K562 (cell line): ENCODE measurements at regions not wholly inside any gene's neighbourhood (a gene's known extent, or its start where the extent isn't known, plus 50 kb on each side); places are given as distances from the start of the nearest gene placed in this dataset.

Experiments
- ATAC-seq: fragments of 200-7000 bp; cut with Tn5 transposase; 3 replicates; pipeline ENCODE4 v1.9.1; 2020; ENCODE audit warnings: moderate library complexity
- BruUV-seq: library from RNA; stranded (reverse); fragments of 400-500 nt; replicated peaks from 2 replicates; lab custom pipeline; 2021; lab: Mats Ljungman, UMichigan
- CTCF ChIA-PET: fragments of 300-600 bp; formaldehyde crosslinking; extraction: SDS; loops from one replicate; lab custom pipeline; 2021; ENCODE audit warnings: low intra/inter-chr PET ratio; lab: Yijun Ruan, JAX
- POLR2A ChIA-PET: fragments of 300-600, 350-650 bp; sonication (Branson Sonifier 250); formaldehyde crosslinking; extraction: SDS; loops from one replicate; lab custom pipeline; 2021; ENCODE audit warnings: antibody characterized with exemption, inconsistent platforms; lab: Yijun Ruan, JAX
- DNase-seq, 4 experiments: peaks; one replicate each; pipeline versions ENCODE4 v3.0.0 to v3.0.0-alpha.2; 2011 to 2018; ENCODE audit warnings: low spot score in 3 of 4, mixed read lengths in 3 of 4; ENCODE audit errors: extremely low read depth in 1 of 4
- FAIRE-seq: peaks from 2 replicates; lab custom pipeline; 2011; peaks lifted over from hg19 to GRCh38; lab: Jason Lieb, UNC
- H2AFZ ChIP-seq: 2 replicates; pipeline ENCODE4 v1.6.0; 2011; ENCODE audit warnings: low read depth, low read length, control low read depth, inconsistent platforms
- H3K27ac ChIP-seq: fragments of 200-600 bp; 3 replicates; pipeline ENCODE4 v1.8.0; 2011; ENCODE audit warnings: low read depth, mild to moderate bottlenecking, control low read depth, inconsistent platforms, low read length, moderate library complexity, mixed read lengths; ENCODE audit errors: extremely low read depth
- H3K27me3 ChIP-seq, 2 experiments: fragments of 300-600 bp in 1 of 2; 2 replicates in 1 of 2; 3 replicates in 1 of 2; pipeline versions ENCODE4 v1.6.0 to v1.8.0; 2011; ENCODE audit warnings: inconsistent platforms in 2 of 2, low read length in 2 of 2, mild to moderate bottlenecking in 1 of 2, mixed read lengths in 1 of 2, moderate library complexity in 1 of 2; ENCODE audit not compliant: control insufficient read depth in 2 of 2, insufficient read depth in 2 of 2
- H3K36me3 ChIP-seq: fragments of 300-600 bp; 3 replicates; pipeline ENCODE4 v1.8.0; 2011; ENCODE audit warnings: mild to moderate bottlenecking, low read length, inconsistent platforms; ENCODE audit not compliant: control insufficient read depth, insufficient read depth
- H3K4me1 ChIP-seq, 2 experiments: fragments of 200-600 bp in 1 of 2; replicated peaks in 1 of 2; 2 replicates in 1 of 2; 3 replicates in 1 of 2; pipeline versions ENCODE4 v1.5.1 to v1.8.0; 2011; ENCODE audit warnings: inconsistent platforms in 2 of 2, low read length in 2 of 2, mild to moderate bottlenecking in 1 of 2, mixed read lengths in 1 of 2, moderate library complexity in 1 of 2; ENCODE audit not compliant: control insufficient read depth in 2 of 2, insufficient read depth in 2 of 2
- H3K4me2 ChIP-seq: 2 replicates; pipeline ENCODE4 v1.6.1; 2011; ENCODE audit warnings: low read length, control low read depth, inconsistent platforms, mixed read lengths; ENCODE audit not compliant: insufficient read depth
- H3K4me3 ChIP-seq: fragments of 200-600 bp; sonication (generic), shearing (Covaris generic); 2 replicates; pipeline ENCODE4 v1.5.1; 2016; ENCODE audit warnings: control low read depth, inconsistent platforms
- H3K79me2 ChIP-seq: fragments of 200-600 bp; 3 replicates; pipeline ENCODE4 v1.8.0; 2011; ENCODE audit warnings: low read length, inconsistent platforms; ENCODE audit not compliant: control insufficient read depth, insufficient read depth
- H3K9ac ChIP-seq, 2 experiments: 2 replicates each; pipeline versions ENCODE4 v1.6.0 to v1.6.1; 2011; ENCODE audit warnings: low read depth in 2 of 2, low read length in 2 of 2, control low read depth in 1 of 2, inconsistent platforms in 1 of 2, mild to moderate bottlenecking in 1 of 2, mixed read lengths in 1 of 2; ENCODE audit not compliant: insufficient read depth in 1 of 2
- H3K9me1 ChIP-seq: one replicate; pipeline ENCODE4 v1.6.0; 2011; ENCODE audit warnings: inconsistent platforms, mild to moderate bottlenecking, low read length, moderate library complexity; ENCODE audit not compliant: control insufficient read depth, insufficient read depth
- H3K9me3 ChIP-seq: replicated peaks from 2 replicates; pipeline ENCODE4 v1.5.1; 2011; ENCODE audit warnings: low read depth, low read length, inconsistent platforms; ENCODE audit not compliant: control insufficient read depth, insufficient read depth
- H4K20me1 ChIP-seq: replicated peaks from 2 replicates; pipeline ENCODE4 v1.6.1; 2011; ENCODE audit warnings: low read length, inconsistent platforms, mixed read lengths; ENCODE audit not compliant: control insufficient read depth, insufficient read depth
- BRD9 ChIP-seq: fragments of 450-650 bp; IDR thresholded peaks from 2 replicates; pipeline ENCODE4 v1.6.1; 2018; ENCODE audit warnings: low read depth; ENCODE audit not compliant: partially characterized antibody
- HDAC3 ChIP-seq: fragments of 450-650 bp; IDR thresholded peaks from 2 replicates; pipeline ENCODE4 v1.6.1; 2018; ENCODE audit warnings: borderline replicate concordance, mild to moderate bottlenecking, moderate library complexity; ENCODE audit not compliant: partially characterized antibody
- KAT8 ChIP-seq: fragments of 450-650 bp; IDR thresholded peaks from 2 replicates; pipeline ENCODE4 v1.6.1; 2016; ENCODE audit warnings: low read depth, mild to moderate bottlenecking
- POLR2AphosphoS5 ChIP-seq: IDR thresholded peaks from 2 replicates; pipeline ENCODE4 v1.6.1; 2011; ENCODE audit warnings: mild to moderate bottlenecking, low read depth, low read length, moderate library complexity; ENCODE audit not compliant: control insufficient read depth, insufficient read depth
- RFX1 ChIP-seq: fragments of 450-650 bp; IDR thresholded peaks from 2 replicates; pipeline ENCODE4 v1.6.1; 2016; ENCODE audit warnings: mild to moderate bottlenecking, moderate library complexity
- ZBTB33 ChIP-seq: sonication (generic); formaldehyde crosslinking; IDR thresholded peaks from 2 replicates; pipeline ENCODE4 v1.8.1; 2023; ENCODE audit warnings: mild to moderate bottlenecking, missing genetic modification reagents
- ZZZ3 ChIP-seq: fragments of 450-650 bp; IDR thresholded peaks from 2 replicates; pipeline ENCODE4 v1.6.1; 2016; ENCODE audit warnings: antibody characterized with exemption, mild to moderate bottlenecking, moderate library complexity
- WGBS: fragments of 100-300 bp; shearing (Covaris generic); methylation state at CpG from one replicate; pipeline ENCODE4 v1.1.6; 2016; ENCODE audit warnings: low coverage, mixed read lengths; ENCODE audit not compliant: insufficient coverage; ENCODE audit errors: missing lambda C conversion rate; 5-methylcytosine and 5-hydroxymethylcytosine counted together
- in situ Hi-C: fragments of 300-500 bp; cut with MboI; formaldehyde crosslinking; loops from 4 replicates; pipeline ENCODE4 v1.15.0; 2018; ENCODE audit warnings: inconsistent platforms, mixed read lengths
- intact Hi-C: fragments of 100-400 bp; cut with micrococcal nuclease; formaldehyde crosslinking; loops from 2 replicates; pipeline ENCODE4 v1.14.2; 2022

- Histone ChIP-seq H3K4me1 (peaks cover 0 to 4% of the 10 kb centered on the region in 2 experiments; a peak in 1 of 5 replicates), H2AFZ (no peak overlapping the region), H4K20me1 (no peaks in the 10 kb centered on the region), H3K27me3 (no peaks in the 10 kb centered on the region; a peak in 1 of 5 replicates), H3K27ac (no peak overlapping the region), H3K9me1 (no peaks in the 10 kb centered on the region), H3K9me3 (peaks cover 11% of the 10 kb centered on the region), H3K4me3 (no peak overlapping the region), H3K36me3 (no peaks in the 10 kb centered on the region), H3K79me2 (no peaks in the 10 kb centered on the region), H3K4me2 (no peak overlapping the region), H3K9ac (no peak overlapping the region)
- no peak for ATAC-seq
- CTCF ChIA-PET, result no interaction called here
- intact Hi-C loops, result no loop called here
- TF ChIP-seq RFX1 (no peak), POLR2AphosphoS5 (no peak)
- no peak for FAIRE-seq
- no peak for DNase-seq
- 79% methylated on average over 4 of the region's 4 CpGs for WGBS
- no TSS peak for BruUV-seq
- POLR2A ChIA-PET, result no interaction called here
- in situ Hi-C loops, result no loop called here
Observed at GRCh38 chr6:28634411-28634760, 108.7 kb downstream of the GPX5 start.

- TF ChIP-seq KAT8 (no peak), HDAC3 (no peak), BRD9 (no peak), ZBTB33 (CRISPR knock-in tag) (peak; percentile 88), ZZZ3 (no peak)
- Histone ChIP-seq H3K79me2 (no peaks in the 10 kb centered on the region), H2AFZ (no peak overlapping the region), H3K27ac (no peak overlapping the region), H3K4me3 (no peak overlapping the region), H4K20me1 (no peaks in the 10 kb centered on the region), H3K9ac (no peak overlapping the region), H3K4me1 (peaks cover 0 to 4% of the 10 kb centered on the region in 2 experiments; a peak in 1 of 5 replicates), H3K9me3 (peaks cover 11% of the 10 kb centered on the region), H3K27me3 (no peaks in the 10 kb centered on the region; a peak in 1 of 5 replicates), H3K9me1 (no peaks in the 10 kb centered on the region), H3K4me2 (no peak overlapping the region), H3K36me3 (no peaks in the 10 kb centered on the region)
- ATAC-seq (no peak), FAIRE-seq (no peak), DNase-seq (no peak)
- intact Hi-C loops (no loop called here), in situ Hi-C loops (no loop called here)
- no TSS peak for BruUV-seq
- 86% methylated on average over 42 of the region's 48 CpGs for WGBS
- ChIA-PET CTCF (no interaction called here), POLR2A (no interaction called here)
Observed at GRCh38 chr6:28634761-28635546, 109.3 kb downstream of the GPX5 start.
